Sigmoid colon (tissue), 6 donors: ENCODE measurements at regions not wholly inside any gene's neighbourhood (a gene's known extent, or its start where the extent isn't known, plus 50 kb on each side); places are given as distances from the start of the nearest gene placed in this dataset.
A peak's percentile ranks its signal among the peaks of the same experiment; 100 is the strongest.
"Not testable (repeated sequence)": the region's sequence is repeated elsewhere in the genome, so short reads cannot be mapped to it uniquely, and the experiment has no call there.

ENCODE experiments used
- DNase-seq: peaks from one replicate; pipeline ENCODE4 v3.0.0-alpha.2; 2019
- H3K27ac ChIP-seq, 4 donors: fragments of 200-600 bp; sonication (generic); one replicate each; pipeline ENCODE4 v1.5.1; 2016 to 2019; ENCODE audit warnings: mild to moderate bottlenecking in 1 of 4
- H3K27me3 ChIP-seq, 3 donors: fragments of 200-600 bp; sonication (generic); one replicate each; pipeline ENCODE4 v1.5.1; 2019; ENCODE audit warnings: mild to moderate bottlenecking in 1 of 3
- H3K36me3 ChIP-seq, 4 donors: fragments of 200-600 bp; sonication (generic); one replicate each; pipeline ENCODE4 v1.5.1; 2016 to 2019
- H3K4me1 ChIP-seq, 4 donors: fragments of 200-600 bp; sonication (generic); one replicate each; pipeline ENCODE4 v1.5.1; 2017 to 2019
- H3K4me3 ChIP-seq, 4 donors: fragments of 200-600 bp; sonication (generic); one replicate each; pipeline ENCODE4 v1.5.1; 2017 to 2019; ENCODE audit warnings: mild to moderate bottlenecking in 2 of 4, moderate library complexity in 1 of 4
- H3K9me3 ChIP-seq, 4 donors: fragments of 200-600 bp in 3 of 4; sonication (generic) in 3 of 4; one replicate each; pipeline versions ENCODE4 v1.5.1 to v1.6.1; 2013 to 2019
- CTCF ChIP-seq, 4 experiments: fragments of 450-650 bp in 3 of 4; fragments of 200-600 bp in 1 of 4; IDR thresholded peaks; one replicate each; pipeline ENCODE4 v1.5.1; 2016 to 2019; ENCODE audit warnings: antibody characterized with exemption in 4 of 4, mild to moderate bottlenecking in 3 of 4, moderate library complexity in 2 of 4
- EP300 ChIP-seq, 4 donors: sonication (generic); formaldehyde crosslinking; IDR thresholded peaks; one replicate each; pipeline ENCODE4 v1.6.1; 2017; ENCODE audit warnings: antibody characterized with exemption in 4 of 4
- POLR2A ChIP-seq, 2 donors: fragments of 450-650 bp; IDR thresholded peaks; one replicate each; pipeline ENCODE4 v1.6.1; 2016; ENCODE audit warnings: antibody characterized with exemption in 2 of 2, mild to moderate bottlenecking in 2 of 2, moderate library complexity in 2 of 2
- POLR2AphosphoS5 ChIP-seq, 4 donors: sonication (generic); formaldehyde crosslinking; IDR thresholded peaks; one replicate each; pipeline ENCODE4 v1.6.1; 2017; ENCODE audit warnings: antibody characterized with exemption in 4 of 4
- WGBS, 2 donors: extraction: QIAGEN DNeasy Blood & Tissue Kit; methylation state at CpG; one replicate each; pipeline ENCODE4 v1.1.7; 2013; 5-methylcytosine and 5-hydroxymethylcytosine counted together
- intact Hi-C: fragments of 100-400 bp; cut with DNase I; formaldehyde crosslinking; loops from one replicate; pipeline ENCODE4 v1.15.1; 2023
- small RNA-seq, 3 donors: library from RNA; depleted of rRNA; stranded (forward); fragments of <200 nt; gene quantifications; one replicate each; pipeline ENCODE3, GENCODE V24; 2016
- donor health status: healthy with polysubstance abuse.
- donor health status: healthy.

- 57 to 75% methylated on average over 16 of the region's 16 CpGs for WGBS, 2 donors
- no peak for DNase-seq
- no peaks in the 10 kb centered on the region for H3K27me3 ChIP-seq
- H3K9me3 ChIP-seq: no peaks in the 10 kb centered on the region
- H3K27ac ChIP-seq: peak overlapping the region; percentile 80 to 91 (median 87)
- TF ChIP-seq POLR2AphosphoS5 (IDR thresholded peaks at IDR 0.05) (no peak), CTCF (IDR thresholded peaks at IDR 0.05) (no peak), EP300 (IDR thresholded peaks at IDR 0.05) (no peak), POLR2A (IDR thresholded peaks at IDR 0.05) (no peak)
- peak overlapping the region; percentile 62 to 87 (median 74) for H3K4me3 ChIP-seq
- peaks cover 0 to 31% (median 25%) of the 10 kb centered on the region in 4 donors for H3K4me1 ChIP-seq
- intact Hi-C loops: no loop called here
- H3K36me3 ChIP-seq: peaks cover 7 to 23% (median 10%) of the 10 kb centered on the region in 4 donors
These were observed 52.9 kb upstream of the SEC14L1 start for GRCh38 chr17:77087650-77088454.

- no peaks in the 10 kb centered on the region for H3K9me3 ChIP-seq
- DNase-seq: peak; percentile 98
- peak overlapping the region; percentile 80 to 91 (median 87) for H3K27ac ChIP-seq
- peak overlapping the region; percentile 62 to 87 (median 74) for H3K4me3 ChIP-seq
- intact Hi-C loops: no loop called here
- 0 to 1% methylated on average over 40 of the region's 40 CpGs for WGBS, 2 donors
- TF ChIP-seq CTCF (IDR thresholded peaks at IDR 0.05): peak; percentile 58 to 68 (median 62)
- peak; percentile 77 to 95 (median 90) for TF ChIP-seq POLR2AphosphoS5 (IDR thresholded peaks at IDR 0.05)
- TF ChIP-seq POLR2A (IDR thresholded peaks at IDR 0.05): peak; percentile 34 to 51
- TF ChIP-seq EP300 (IDR thresholded peaks at IDR 0.05): peak in 1 of 4 donors; percentile 49
- H3K4me1 ChIP-seq: peaks cover 0 to 31% (median 25%) of the 10 kb centered on the region in 4 donors
- H3K27me3 ChIP-seq: no peaks in the 10 kb centered on the region
- H3K36me3 ChIP-seq: peaks cover 8 to 30% (median 17%) of the 10 kb centered on the region in 4 donors
These were observed 52.2 kb upstream of the SEC14L1 start for GRCh38 chr17:77088455-77089123.

- intact Hi-C loops: no loop called here
- DNase-seq: no peak
- 0 to 3% methylated on average over 6 of the region's 6 CpGs for WGBS, 2 donors
- Histone ChIP-seq H3K27me3 (no peaks in the 10 kb centered on the region), H3K4me3 (peak overlapping the region; percentile 62 to 87 (median 74)), H3K36me3 (peaks cover 8 to 35% (median 21%) of the 10 kb centered on the region in 4 donors), H3K4me1 (peaks cover 0 to 31% (median 25%) of the 10 kb centered on the region in 4 donors), H3K9me3 (no peaks in the 10 kb centered on the region), H3K27ac (peak overlapping the region; percentile 80 to 91 (median 87))
- no peak for TF ChIP-seq POLR2A (IDR thresholded peaks at IDR 0.05)
- TF ChIP-seq POLR2AphosphoS5 (IDR thresholded peaks at IDR 0.05): no peak
These were observed 51.7 kb upstream of the SEC14L1 start for GRCh38 chr17:77089124-77089490.

DNA sequence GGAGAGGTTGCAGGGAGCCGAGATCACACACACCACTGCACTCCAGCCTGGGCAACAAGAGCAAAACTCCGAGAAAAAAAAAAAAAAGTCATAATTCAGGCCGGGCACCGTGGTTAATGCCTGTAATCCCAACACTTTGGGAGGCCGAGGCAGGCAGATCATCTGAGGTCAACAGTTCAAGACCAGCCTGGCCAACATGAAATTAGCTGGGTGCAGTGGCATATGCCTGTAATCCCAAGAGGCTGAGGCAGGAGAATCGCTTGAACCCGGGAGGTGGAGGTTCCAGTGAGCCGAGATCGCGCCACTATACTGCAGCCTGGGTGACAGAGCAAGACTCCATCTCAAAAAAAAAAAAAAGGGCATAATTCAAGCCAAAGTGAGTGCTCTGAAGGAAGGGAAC lies 50.8 kb upstream of the SEC14L1 start:
- Histone ChIP-seq H3K27ac (peak overlapping the region in 2 of 4 donors; percentile 85 to 91), H3K4me1 (peaks cover 0 to 31% (median 25%) of the 10 kb centered on the region in 4 donors), H3K36me3 (peaks cover 8 to 44% (median 26%) of the 10 kb centered on the region in 4 donors), H3K4me3 (peak overlapping the region in 1 of 4 donors; percentile 62)
- not testable (repeated sequence) for H3K9me3 ChIP-seq, H3K27me3 ChIP-seq, DNase-seq
- intact Hi-C loops: loop anchor here (10.0 kb wide), 1 partner anchor 405 kb away; no protein-coding TSS in a partner anchor
- 87 to 90% methylated on average over 10 of the region's 10 CpGs for WGBS, 2 donors

- 68 to 72% methylated on average over 5 of the region's 5 CpGs for WGBS, 2 donors
- DNase-seq: no peak
- no peaks in the 10 kb centered on the region for H3K27me3 ChIP-seq
- H3K4me1 ChIP-seq: peaks cover 0 to 31% (median 25%) of the 10 kb centered on the region in 4 donors
- H3K9me3 ChIP-seq: no peaks in the 10 kb centered on the region
- no peak overlapping the region for H3K27ac ChIP-seq
- peaks cover 8 to 49% (median 28%) of the 10 kb centered on the region in 4 donors for H3K36me3 ChIP-seq
- intact Hi-C loops: loop anchor here (10.0 kb wide), 1 partner anchor 404 kb away; no protein-coding TSS in a partner anchor
- no peak for TF ChIP-seq POLR2A (IDR thresholded peaks at IDR 0.05)
- TF ChIP-seq POLR2AphosphoS5 (IDR thresholded peaks at IDR 0.05): no peak
- TF ChIP-seq CTCF (IDR thresholded peaks at IDR 0.05): no peak
- no peak for TF ChIP-seq EP300 (IDR thresholded peaks at IDR 0.05)
- H3K4me3 ChIP-seq: no peak overlapping the region
These were observed 50.3 kb upstream of the SEC14L1 start for GRCh38 chr17:77090476-77090875.

Small RNA genes lying in the stretch of these regions (small RNA-seq; reads per million reads assigned to genes)
- 0 reads per million in 3 donors for gene RF00017
- 0 reads per million in 3 donors for gene SCARNA16
